Right lobe of liver (tissue), 4 donors: ENCODE measurements at regions not wholly inside any gene's neighbourhood (a gene's known extent, or its start where the extent isn't known, plus 50 kb on each side); places are given as distances from the start of the nearest gene placed in this dataset.

Source experiments
- POLR2A ChIP-seq: fragments of 450-650 bp; IDR thresholded peaks from one replicate; pipeline ENCODE4 v1.6.1; 2017; ENCODE audit warnings: antibody characterized with exemption, mild to moderate bottlenecking
- TF ChIP-seq, protein P1 (sequence below), 4 donors: fragments of 200-600 bp in 3 of 4; fragments of 450-650 bp in 1 of 4; IDR thresholded peaks; one replicate each; pipeline versions ENCODE4 v1.5.1 to v1.8.0; 2016 to 2022; ENCODE audit warnings: antibody characterized with exemption in 4 of 4, mild to moderate bottlenecking in 2 of 4
- donor health status: DM: no; HTN: no; CAD: no.
- donor health status: DM: no; HTN: no; CAD: no.
- donor health status: DM: no; HTN: yes; CAD: no.

GRCh38 chr9:3692606-3693005 lies 166.8 kb upstream of the RFX3 start:
- TF ChIP-seq, protein P1, sequence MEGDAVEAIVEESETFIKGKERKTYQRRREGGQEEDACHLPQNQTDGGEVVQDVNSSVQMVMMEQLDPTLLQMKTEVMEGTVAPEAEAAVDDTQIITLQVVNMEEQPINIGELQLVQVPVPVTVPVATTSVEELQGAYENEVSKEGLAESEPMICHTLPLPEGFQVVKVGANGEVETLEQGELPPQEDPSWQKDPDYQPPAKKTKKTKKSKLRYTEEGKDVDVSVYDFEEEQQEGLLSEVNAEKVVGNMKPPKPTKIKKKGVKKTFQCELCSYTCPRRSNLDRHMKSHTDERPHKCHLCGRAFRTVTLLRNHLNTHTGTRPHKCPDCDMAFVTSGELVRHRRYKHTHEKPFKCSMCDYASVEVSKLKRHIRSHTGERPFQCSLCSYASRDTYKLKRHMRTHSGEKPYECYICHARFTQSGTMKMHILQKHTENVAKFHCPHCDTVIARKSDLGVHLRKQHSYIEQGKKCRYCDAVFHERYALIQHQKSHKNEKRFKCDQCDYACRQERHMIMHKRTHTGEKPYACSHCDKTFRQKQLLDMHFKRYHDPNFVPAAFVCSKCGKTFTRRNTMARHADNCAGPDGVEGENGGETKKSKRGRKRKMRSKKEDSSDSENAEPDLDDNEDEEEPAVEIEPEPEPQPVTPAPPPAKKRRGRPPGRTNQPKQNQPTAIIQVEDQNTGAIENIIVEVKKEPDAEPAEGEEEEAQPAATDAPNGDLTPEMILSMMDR (IDR thresholded peaks at IDR 0.05): no peak
- no peak for TF ChIP-seq POLR2A
